GM11168 (cell line): ENCODE measurements at regions not wholly inside any gene's neighbourhood (a gene's known extent, or its start where the extent isn't known, plus 50 kb on each side); places are given as distances from the start of the nearest gene placed in this dataset.

ENCODE experiments used
- in situ Hi-C: fragments of 300-500 bp; cut with MboI; formaldehyde crosslinking; loops from one replicate; pipeline ENCODE4 v1.12.0; 2022; ENCODE audit warnings: low sequenced_read_pairs; ENCODE audit not compliant: unreplicated experiment

- in situ Hi-C loops: loop anchor here (25.0 kb wide), 1 partner anchor 1155 kb away; no protein-coding TSS in a partner anchor
Measured at GRCh38 chr7:113717739-113718138, 201.1 kb downstream of the PPP1R3A start.

GRCh38 chr7:113715981-113716856, 202.6 kb downstream of the PPP1R3A start:
- in situ Hi-C loops: loop anchor here (25.0 kb wide), 1 partner anchor 1154 kb away; no protein-coding TSS in a partner anchor

- in situ Hi-C loops: loop anchor here (25.0 kb wide), 1 partner anchor 1153 kb away; no protein-coding TSS in a partner anchor
Measured at GRCh38 chr7:113715262-113715661, 203.5 kb downstream of the PPP1R3A start.

- in situ Hi-C loops: loop anchor here (25.0 kb wide), 1 partner anchor 1148 kb away; no protein-coding TSS in a partner anchor
Measured at GRCh38 chr7:113710310-113711096, 208.3 kb downstream of the PPP1R3A start.

GRCh38 chr7:113705439-113705838, 213.4 kb downstream of the PPP1R3A start:
- in situ Hi-C loops: loop anchor here (25.0 kb wide), 1 partner anchor 1143 kb away; no protein-coding TSS in a partner anchor

- in situ Hi-C loops: loop anchor here (25.0 kb wide), 1 partner anchor 286 kb away; no protein-coding TSS in a partner anchor
Measured at GRCh38 chr7:113698556-113699220, 220.1 kb downstream of the PPP1R3A start.

- in situ Hi-C loops: loop anchor here (25.0 kb wide), 1 partner anchor 282 kb away; no protein-coding TSS in a partner anchor
Measured at GRCh38 chr7:113694149-113694548, 224.7 kb downstream of the PPP1R3A start.

GRCh38 chr7:113684165-113684564, 234.6 kb downstream of the PPP1R3A start:
- in situ Hi-C loops: loop anchor here (25.0 kb wide), 1 partner anchor 272 kb away; no protein-coding TSS in a partner anchor

GRCh38 chr7:113677811-113678210, 241.0 kb downstream of the PPP1R3A start:
- in situ Hi-C loops: loop anchor here (25.0 kb wide), 1 partner anchor 266 kb away; no protein-coding TSS in a partner anchor

GRCh38 chr7:113664867-113665266, 253.9 kb downstream of the PPP1R3A start:
- in situ Hi-C loops: no loop called here

GRCh38 chr7:113659416-113659815, 259.4 kb downstream of the PPP1R3A start:
- in situ Hi-C loops: no loop called here

GRCh38 chr7:113657603-113658002, 261.2 kb downstream of the PPP1R3A start:
- in situ Hi-C loops: no loop called here

- in situ Hi-C loops: no loop called here
Measured at GRCh38 chr7:113652501-113652900, 266.3 kb downstream of the PPP1R3A start.

GRCh38 chr7:113649556-113649955, 269.3 kb downstream of the PPP1R3A start:
- in situ Hi-C loops: no loop called here

GRCh38 chr7:113639221-113639620, 279.6 kb downstream of the PPP1R3A start:
- in situ Hi-C loops: no loop called here

GRCh38 chr7:113636727-113637421, 281.9 kb downstream of the PPP1R3A start:
- in situ Hi-C loops: no loop called here

- in situ Hi-C loops: no loop called here
Measured at GRCh38 chr7:113635492-113635891, 283.3 kb downstream of the PPP1R3A start.

- in situ Hi-C loops: no loop called here
Measured at GRCh38 chr7:113633073-113633472, 285.7 kb downstream of the PPP1R3A start.
